ENCODE measurements at regions not wholly inside any gene's neighbourhood (a gene's known extent, or its start where the extent isn't known, plus 50 kb on each side); places are given as distances from the start of the nearest gene placed in this dataset.
A peak's percentile ranks its signal among the peaks of the same experiment; 100 is the strongest.

DNA sequence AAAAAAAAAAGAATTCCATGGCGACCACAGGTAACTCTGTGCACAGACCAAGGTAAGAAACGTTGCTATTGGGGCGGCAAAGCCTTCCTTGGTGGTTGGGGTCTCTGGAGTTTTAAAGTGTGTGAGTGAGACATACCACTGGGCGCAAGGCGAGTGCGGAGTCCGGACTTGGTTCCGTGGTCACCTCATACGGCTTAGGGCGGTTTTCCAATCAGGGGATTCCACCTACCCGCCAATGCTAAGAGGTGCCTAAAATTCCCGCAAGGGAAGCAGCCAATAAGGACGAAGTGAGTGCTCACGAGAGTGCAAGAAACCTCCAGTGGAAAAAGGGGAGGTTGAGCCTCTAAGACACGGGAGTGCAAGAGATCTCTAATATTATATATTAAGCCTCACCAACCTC lies 68.6 kb upstream of the PRSS16 start:
- no peak for DNase-seq (ENCODE audit: low spot score in 2 of 2, unreplicated experiment in 2 of 2)
- H3K27ac Mint-ChIP-seq = peak overlapping the region; percentile 99
- H3K9me3 Mint-ChIP-seq = peaks cover 38% of the 10 kb centered on the region
- peaks cover 18% of the 10 kb centered on the region for H3K36me3 Mint-ChIP-seq
- peaks cover 15% of the 10 kb centered on the region for H3K4me1 Mint-ChIP-seq
- no peak for TF ChIP-seq CTCF (IDR thresholded peaks at IDR 0.05; ENCODE audit: unreplicated experiment)
- peak overlapping the region; percentile 98 for H3K4me3 Mint-ChIP-seq
- no peaks in the 10 kb centered on the region for H3K27me3 Mint-ChIP-seq (ENCODE audit: low read depth)

GRCh38 chr6:27183060-27183832 lies 64.3 kb upstream of the PRSS16 start:
- H3K9me3 Mint-ChIP-seq = peaks cover 38% of the 10 kb centered on the region
- H3K4me1 Mint-ChIP-seq = peaks cover 22% of the 10 kb centered on the region
- H3K27me3 Mint-ChIP-seq (ENCODE audit: low read depth) = no peaks in the 10 kb centered on the region
- no peak for TF ChIP-seq CTCF (IDR thresholded peaks at IDR 0.05; ENCODE audit: unreplicated experiment)
- peaks cover 18% of the 10 kb centered on the region for H3K36me3 Mint-ChIP-seq
- no peak overlapping the region for H3K27ac Mint-ChIP-seq
- no peak for DNase-seq (ENCODE audit: low spot score in 2 of 2, unreplicated experiment in 2 of 2)
- H3K4me3 Mint-ChIP-seq = no peak overlapping the region

DNA sequence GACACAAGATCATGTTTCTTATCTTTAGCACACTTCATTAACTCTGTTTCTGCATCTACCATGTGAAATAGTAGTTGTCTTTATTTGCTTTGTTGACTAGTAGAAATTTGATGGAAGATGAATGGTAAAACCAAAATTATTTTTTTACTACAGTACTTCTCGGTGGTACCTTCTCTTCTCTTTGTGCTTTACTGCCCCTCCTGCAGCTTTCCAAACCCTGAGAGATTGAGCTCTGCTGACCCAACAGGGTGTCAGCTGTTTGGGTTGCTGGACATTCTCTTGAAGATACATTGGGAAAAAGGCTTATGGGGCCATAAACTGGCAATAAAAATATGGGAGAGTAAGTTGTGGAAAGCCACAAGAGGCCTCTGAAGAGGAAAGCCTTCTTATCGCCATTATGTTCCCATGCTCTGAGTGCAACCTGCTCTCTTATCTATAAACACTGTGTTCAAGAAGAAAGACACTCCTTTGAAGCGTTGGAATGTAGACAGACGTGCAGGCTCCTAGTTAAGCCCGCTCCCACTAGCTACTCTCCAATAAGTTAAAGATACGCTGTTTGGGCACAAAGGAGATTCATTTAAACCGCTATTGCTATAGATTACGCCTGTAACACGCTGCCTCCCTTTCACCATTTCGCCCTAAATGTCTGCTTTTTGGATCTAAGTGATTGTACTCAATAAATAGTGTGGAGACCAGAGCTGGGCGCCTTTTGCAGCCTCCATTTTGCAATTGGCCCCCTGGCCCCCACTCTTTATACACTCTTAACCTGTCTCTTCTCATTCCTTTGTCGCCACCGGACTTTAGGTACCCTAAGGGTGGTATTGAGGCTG lies 60.1 kb upstream of the PRSS16 start:
- peaks cover 7% of the 10 kb centered on the region for H3K9me3 Mint-ChIP-seq
- no peaks in the 10 kb centered on the region for H3K27me3 Mint-ChIP-seq (ENCODE audit: low read depth)
- no peak for DNase-seq (ENCODE audit: low spot score in 2 of 2, unreplicated experiment in 2 of 2)
- H3K36me3 Mint-ChIP-seq = peaks cover 10% of the 10 kb centered on the region
- peak overlapping the region; percentile 95 for H3K27ac Mint-ChIP-seq
- peak overlapping the region; percentile 79 for H3K4me3 Mint-ChIP-seq
- peaks cover 16% of the 10 kb centered on the region for H3K4me1 Mint-ChIP-seq
- TF ChIP-seq CTCF (IDR thresholded peaks at IDR 0.05; ENCODE audit: unreplicated experiment) = no peak

GRCh38 chr6:27188061-27188884 lies 59.2 kb upstream of the PRSS16 start:
- Mint-ChIP-seq H3K27ac (peak overlapping the region; percentile 95), H3K4me3 (peak overlapping the region; percentile 79)
- DNase-seq (ENCODE audit: low spot score in 2 of 2, unreplicated experiment in 2 of 2) = peak in 1 of 2 experiments; percentile 70

More at GRCh38 chr6:27188061-27188884, 59.2 kb upstream of the PRSS16 start:
- Mint-ChIP-seq H3K27me3 (ENCODE audit: low read depth) (no peaks in the 10 kb centered on the region), H3K9me3 (no peaks in the 10 kb centered on the region), H3K4me1 (peaks cover 16% of the 10 kb centered on the region), H3K36me3 (peaks cover 4% of the 10 kb centered on the region)
- no peak for TF ChIP-seq CTCF (IDR thresholded peaks at IDR 0.05; ENCODE audit: unreplicated experiment)
